ENCODE measurements at regions not wholly inside any gene's neighbourhood (a gene's known extent, or its start where the extent isn't known, plus 50 kb on each side); places are given as distances from the start of the nearest gene placed in this dataset.

DNA sequence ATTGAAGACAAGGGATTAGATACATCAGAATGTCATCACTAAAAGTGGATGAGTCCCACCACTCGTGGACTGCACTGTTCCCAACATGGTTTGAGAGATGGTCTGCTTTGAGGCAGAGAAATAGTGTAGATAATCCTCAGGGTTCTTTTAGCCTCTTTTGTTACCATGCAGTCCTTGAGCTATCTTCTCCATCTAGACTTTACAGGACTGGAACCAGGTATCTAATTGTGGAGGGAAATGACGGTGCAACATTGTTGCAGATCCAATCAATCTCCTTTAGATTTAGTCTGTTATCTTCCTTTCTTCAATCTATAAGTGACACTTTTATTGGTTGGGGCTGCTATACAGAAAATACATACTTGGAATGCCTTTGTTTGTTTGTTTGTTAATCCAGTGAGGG lies 183.8 kb upstream of the CWC22 start:
- no peak overlapping the region for H3K4me3 Mint-ChIP-seq (ENCODE audit: unreplicated experiment)
- peaks cover 4% of the 10 kb centered on the region for H3K4me1 Mint-ChIP-seq (ENCODE audit: insufficient read depth, unreplicated experiment)
- no TSS peak for BruUV-seq (replicated peaks)
- no peaks in the 10 kb centered on the region for H3K36me3 Mint-ChIP-seq (ENCODE audit: insufficient read depth, unreplicated experiment)
- H3K9me3 Mint-ChIP-seq (ENCODE audit: unreplicated experiment), result no peaks in the 10 kb centered on the region
- H3K27ac Mint-ChIP-seq (ENCODE audit: low read depth, unreplicated experiment), result no peak overlapping the region
- POLR2A ChIA-PET, result no interaction called here
- intact Hi-C loops (cut with micrococcal nuclease), result no loop called here
- H3K27me3 Mint-ChIP-seq (ENCODE audit: insufficient read depth, unreplicated experiment), result no peaks in the 10 kb centered on the region
- CTCF ChIA-PET, result interaction anchor here (1.1 kb wide), 1 partner anchor 67 kb away, joined by 5 read pairs; no protein-coding TSS in a partner anchor
- TF ChIP-seq, protein P1, sequence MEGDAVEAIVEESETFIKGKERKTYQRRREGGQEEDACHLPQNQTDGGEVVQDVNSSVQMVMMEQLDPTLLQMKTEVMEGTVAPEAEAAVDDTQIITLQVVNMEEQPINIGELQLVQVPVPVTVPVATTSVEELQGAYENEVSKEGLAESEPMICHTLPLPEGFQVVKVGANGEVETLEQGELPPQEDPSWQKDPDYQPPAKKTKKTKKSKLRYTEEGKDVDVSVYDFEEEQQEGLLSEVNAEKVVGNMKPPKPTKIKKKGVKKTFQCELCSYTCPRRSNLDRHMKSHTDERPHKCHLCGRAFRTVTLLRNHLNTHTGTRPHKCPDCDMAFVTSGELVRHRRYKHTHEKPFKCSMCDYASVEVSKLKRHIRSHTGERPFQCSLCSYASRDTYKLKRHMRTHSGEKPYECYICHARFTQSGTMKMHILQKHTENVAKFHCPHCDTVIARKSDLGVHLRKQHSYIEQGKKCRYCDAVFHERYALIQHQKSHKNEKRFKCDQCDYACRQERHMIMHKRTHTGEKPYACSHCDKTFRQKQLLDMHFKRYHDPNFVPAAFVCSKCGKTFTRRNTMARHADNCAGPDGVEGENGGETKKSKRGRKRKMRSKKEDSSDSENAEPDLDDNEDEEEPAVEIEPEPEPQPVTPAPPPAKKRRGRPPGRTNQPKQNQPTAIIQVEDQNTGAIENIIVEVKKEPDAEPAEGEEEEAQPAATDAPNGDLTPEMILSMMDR (IDR thresholded peaks at IDR 0.05; ENCODE audit: unreplicated experiment), result no peak
- no peak for DNase-seq (ENCODE audit: unreplicated experiment)

DNA sequence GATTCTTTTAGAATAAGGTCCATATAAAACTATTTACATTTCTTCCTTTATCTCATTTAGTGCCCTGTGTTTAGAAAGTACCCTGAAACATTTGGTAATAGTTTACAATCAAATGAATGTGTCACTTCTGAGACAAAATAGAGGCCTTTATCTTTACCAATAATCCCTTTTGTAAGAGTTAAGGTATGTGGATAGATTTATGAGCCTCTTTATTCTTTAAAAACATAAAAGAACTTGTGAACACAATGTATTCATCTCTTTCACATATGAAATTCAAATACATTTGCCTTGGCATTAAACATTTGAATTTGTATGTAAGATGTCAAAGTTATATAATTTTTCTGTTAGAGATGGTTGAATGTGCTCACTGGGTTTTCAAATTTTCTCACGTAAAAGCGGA lies 180.5 kb upstream of the CWC22 start:
- POLR2A ChIA-PET, result no interaction called here
- no TSS peak for BruUV-seq (replicated peaks)
- Mint-ChIP-seq H3K4me3 (ENCODE audit: unreplicated experiment) (no peak overlapping the region), H3K27me3 (ENCODE audit: insufficient read depth, unreplicated experiment) (no peaks in the 10 kb centered on the region), H3K27ac (ENCODE audit: low read depth, unreplicated experiment) (no peak overlapping the region), H3K4me1 (ENCODE audit: insufficient read depth, unreplicated experiment) (peaks cover 18% of the 10 kb centered on the region), H3K36me3 (ENCODE audit: insufficient read depth, unreplicated experiment) (no peaks in the 10 kb centered on the region), H3K9me3 (ENCODE audit: unreplicated experiment) (no peaks in the 10 kb centered on the region)
- TF ChIP-seq, protein P1 (IDR thresholded peaks at IDR 0.05; ENCODE audit: unreplicated experiment), result no peak
- intact Hi-C loops (cut with micrococcal nuclease), result no loop called here
- DNase-seq (ENCODE audit: unreplicated experiment), result no peak
- CTCF ChIA-PET, result no interaction called here

DNA sequence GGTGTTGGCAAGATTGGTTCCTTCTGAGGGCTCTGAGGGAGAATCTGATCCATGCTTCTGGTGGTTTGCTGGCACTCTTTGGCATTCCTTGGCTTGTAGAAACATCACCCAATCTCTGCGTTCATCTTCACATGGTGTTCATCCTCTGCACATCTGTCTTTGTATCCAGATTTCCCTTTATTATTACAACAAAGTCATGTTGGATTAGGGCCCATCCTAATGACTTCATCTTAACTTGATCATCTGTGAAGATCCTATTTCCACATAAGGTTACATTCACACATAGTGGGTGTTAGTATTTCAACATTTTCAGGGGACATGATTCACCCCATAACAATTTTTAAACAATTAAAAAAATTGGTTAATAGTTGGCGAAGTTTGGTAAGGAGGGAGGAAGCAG lies 177.4 kb upstream of the CWC22 start:
- CTCF ChIA-PET, result no interaction called here
- H3K36me3 Mint-ChIP-seq (ENCODE audit: insufficient read depth, unreplicated experiment), result no peaks in the 10 kb centered on the region
- no TSS peak for BruUV-seq (replicated peaks)

DNA sequence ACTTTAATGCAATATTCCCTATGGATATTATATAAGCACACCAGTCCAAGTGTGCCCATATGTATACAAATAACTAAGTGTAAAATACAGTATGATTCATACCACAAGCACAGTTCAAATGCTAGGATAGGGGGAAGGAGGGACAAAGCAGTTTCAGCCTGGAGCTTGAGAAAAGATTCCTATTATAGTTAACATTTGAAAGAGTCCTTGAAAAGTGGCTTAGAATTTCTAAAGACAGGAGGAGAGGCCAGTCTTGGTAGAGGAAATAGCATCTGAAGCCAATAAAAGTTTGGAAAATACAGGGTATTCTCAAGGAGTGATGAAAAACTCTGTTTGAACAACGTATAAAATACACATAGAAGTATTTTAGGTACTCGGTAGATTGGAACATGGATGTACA lies 173.4 kb upstream of the CWC22 start:
- TF ChIP-seq, protein P1 (IDR thresholded peaks at IDR 0.05; ENCODE audit: unreplicated experiment), result no peak
- H3K36me3 Mint-ChIP-seq (ENCODE audit: insufficient read depth, unreplicated experiment), result no peaks in the 10 kb centered on the region
- POLR2A ChIA-PET, result no interaction called here
- H3K27ac Mint-ChIP-seq (ENCODE audit: low read depth, unreplicated experiment), result no peak overlapping the region
- no peaks in the 10 kb centered on the region for H3K9me3 Mint-ChIP-seq (ENCODE audit: unreplicated experiment)
- no peaks in the 10 kb centered on the region for H3K27me3 Mint-ChIP-seq (ENCODE audit: insufficient read depth, unreplicated experiment)
- CTCF ChIA-PET, result no interaction called here
- no TSS peak for BruUV-seq (replicated peaks)
- H3K4me3 Mint-ChIP-seq (ENCODE audit: unreplicated experiment), result no peak overlapping the region
- intact Hi-C loops (cut with micrococcal nuclease), result no loop called here
- peaks cover 14% of the 10 kb centered on the region for H3K4me1 Mint-ChIP-seq (ENCODE audit: insufficient read depth, unreplicated experiment)
- DNase-seq (ENCODE audit: unreplicated experiment), result no peak

More for the DNA sequence above, 177.4 kb upstream of the CWC22 start:
- Mint-ChIP-seq H3K4me3 (ENCODE audit: unreplicated experiment) (peak overlapping the region; percentile 15), H3K27ac (ENCODE audit: low read depth, unreplicated experiment) (peak overlapping the region; percentile 82), H3K27me3 (ENCODE audit: insufficient read depth, unreplicated experiment) (no peaks in the 10 kb centered on the region), H3K9me3 (ENCODE audit: unreplicated experiment) (no peaks in the 10 kb centered on the region), H3K4me1 (ENCODE audit: insufficient read depth, unreplicated experiment) (peaks cover 18% of the 10 kb centered on the region)
- intact Hi-C loops (cut with micrococcal nuclease), result no loop called here
- TF ChIP-seq, protein P1 (IDR thresholded peaks at IDR 0.05; ENCODE audit: unreplicated experiment), result no peak
- DNase-seq (ENCODE audit: unreplicated experiment), result peak; percentile 90
- POLR2A ChIA-PET, result no interaction called here
